SJCRH30 (cell line): ENCODE measurements at regions not wholly inside any gene's neighbourhood (a gene's known extent, or its start where the extent isn't known, plus 50 kb on each side); places are given as distances from the start of the nearest gene placed in this dataset.
"Not testable (repeated sequence)": the region's sequence is repeated elsewhere in the genome, so short reads cannot be mapped to it uniquely, and the experiment has no call there.

Experiments
- DNase-seq, 2 experiments: peaks; one replicate each; pipeline ENCODE4 v3.0.0-alpha.2; 2015 to 2020
- H3K27ac ChIP-seq: fragments of 250-450 bp; sonication (Bioruptor Pico); 2 replicates; pipeline ENCODE4 v1.5.1; 2020; ENCODE audit warnings: mild to moderate bottlenecking, moderate library complexity
- H3K27me3 ChIP-seq: fragments of 250-450 bp; sonication (Bioruptor Pico); 2 replicates; pipeline ENCODE4 v1.5.1; 2020; ENCODE audit warnings: mild to moderate bottlenecking, moderate library complexity
- H3K36me3 ChIP-seq: fragments of 250-450 bp; sonication (Bioruptor Pico); 2 replicates; pipeline ENCODE4 v1.5.1; 2020; ENCODE audit warnings: mild to moderate bottlenecking, moderate library complexity
- H3K4me1 ChIP-seq: fragments of 250-450 bp; sonication (Bioruptor Pico); 2 replicates; pipeline ENCODE4 v1.5.1; 2020; ENCODE audit warnings: mild to moderate bottlenecking, moderate library complexity
- H3K4me3 ChIP-seq: fragments of 250-450 bp; sonication (Bioruptor Pico); 2 replicates; pipeline ENCODE4 v1.5.1; 2020; ENCODE audit warnings: mild to moderate bottlenecking, moderate library complexity
- H3K9me3 ChIP-seq: fragments of 250-450 bp; sonication (Bioruptor Pico); replicated peaks from 2 replicates; pipeline ENCODE4 v1.5.1; 2020; ENCODE audit warnings: mild to moderate bottlenecking, moderate library complexity

DNA sequence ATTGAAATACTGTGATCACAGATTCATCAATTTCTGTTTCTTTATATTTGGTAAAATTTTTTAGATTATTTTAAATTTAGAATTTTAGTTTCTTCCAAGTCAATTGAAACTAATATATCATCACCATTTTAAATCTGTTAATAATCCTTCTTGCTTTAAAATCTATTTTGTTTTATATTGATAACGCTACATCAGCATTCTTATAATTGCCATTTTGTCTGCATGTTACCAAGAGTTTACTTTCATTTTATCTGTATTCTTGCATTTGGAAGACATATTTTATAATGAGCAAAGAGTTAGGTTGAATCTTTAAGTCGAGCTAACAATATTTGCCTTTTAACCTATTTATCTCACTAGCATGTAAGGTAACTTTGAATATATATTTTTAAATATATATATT is 890.6 kb downstream of the DNAJB9 start:
- Histone ChIP-seq H3K27me3 (no peaks in the 10 kb centered on the region), H3K27ac (no peak overlapping the region), H3K4me1 (no peaks in the 10 kb centered on the region), H3K36me3 (no peaks in the 10 kb centered on the region), H3K4me3 (no peak overlapping the region), H3K9me3 (no peaks in the 10 kb centered on the region)
- no peak for DNase-seq

DNA sequence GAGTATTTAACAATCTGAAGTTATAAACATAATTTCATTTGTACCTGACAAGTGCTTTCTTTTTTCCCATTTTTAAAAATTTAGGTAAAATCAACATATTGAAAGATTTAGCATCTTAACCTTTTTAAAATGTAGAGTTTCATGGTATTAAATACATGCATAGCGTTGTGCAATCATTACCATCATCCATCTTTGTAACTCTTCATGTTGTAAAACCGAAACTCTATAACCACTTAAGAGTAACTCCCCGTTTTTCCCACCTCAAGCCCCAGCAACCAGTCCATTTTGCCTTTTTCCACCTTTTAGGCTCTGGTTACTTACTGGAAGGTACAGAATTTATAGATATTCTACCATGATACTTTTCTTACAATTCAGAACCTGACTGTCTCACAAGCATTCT is 892.5 kb downstream of the DNAJB9 start:
- DNase-seq = no peak
- Histone ChIP-seq H3K27ac (no peak overlapping the region), H3K9me3 (no peaks in the 10 kb centered on the region), H3K4me1 (no peaks in the 10 kb centered on the region), H3K4me3 (no peak overlapping the region), H3K27me3 (no peaks in the 10 kb centered on the region), H3K36me3 (no peaks in the 10 kb centered on the region)

GRCh38 chr7:109467729-109468128 is 898.1 kb downstream of the DNAJB9 start:
- H3K4me3 ChIP-seq, H3K36me3 ChIP-seq, H3K27me3 ChIP-seq, DNase-seq, H3K27ac ChIP-seq, H3K9me3 ChIP-seq, H3K4me1 ChIP-seq: not testable (repeated sequence)

- Histone ChIP-seq H3K4me3 (no peak overlapping the region), H3K36me3 (no peaks in the 10 kb centered on the region), H3K4me1 (no peaks in the 10 kb centered on the region), H3K9me3 (no peaks in the 10 kb centered on the region), H3K27ac (no peak overlapping the region), H3K27me3 (no peaks in the 10 kb centered on the region)
- no peak for DNase-seq
Measured at GRCh38 chr7:109473172-109473571, 903.5 kb downstream of the DNAJB9 start.

DNA sequence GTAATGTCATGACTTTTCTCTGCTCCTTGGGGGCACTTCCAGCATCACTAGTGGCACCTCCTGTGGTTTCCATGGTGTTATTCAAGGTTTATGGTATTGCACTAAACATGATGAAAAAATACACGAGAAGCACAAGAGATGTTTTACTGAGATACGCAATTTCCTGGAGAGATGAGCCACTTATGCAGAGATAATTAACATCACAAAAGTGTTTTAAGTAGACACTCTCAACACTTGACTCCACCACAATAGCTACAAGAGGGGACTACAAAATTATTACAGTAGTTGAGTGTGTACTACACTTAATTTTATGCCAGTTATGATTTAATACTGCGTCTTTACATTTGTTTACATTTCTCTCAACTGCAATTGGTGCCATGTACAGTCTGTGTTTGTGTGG is 906.7 kb downstream of the DNAJB9 start:
- no peak overlapping the region for H3K27ac ChIP-seq
- no peak for DNase-seq
- no peaks in the 10 kb centered on the region for H3K36me3 ChIP-seq
- H3K4me1 ChIP-seq = no peaks in the 10 kb centered on the region
- H3K9me3 ChIP-seq = no peaks in the 10 kb centered on the region
- no peaks in the 10 kb centered on the region for H3K27me3 ChIP-seq
- no peak overlapping the region for H3K4me3 ChIP-seq

DNA sequence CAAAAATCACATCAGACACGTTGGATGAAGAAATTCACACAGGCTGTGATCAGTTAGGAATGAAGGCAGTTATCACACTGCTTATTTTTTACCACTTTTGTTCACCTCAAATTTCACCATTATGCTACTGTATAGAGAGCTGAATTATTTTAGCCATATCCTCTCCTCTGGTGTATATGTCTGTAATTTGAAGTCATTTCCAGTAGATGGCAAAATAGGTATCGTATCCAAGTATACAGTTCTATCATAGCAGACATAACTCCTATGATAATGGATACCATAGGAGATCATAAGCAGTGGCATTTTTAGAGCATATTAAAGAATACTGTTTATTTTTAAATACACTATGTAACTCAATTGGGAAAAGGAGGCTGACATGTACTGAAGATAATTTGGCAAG is 909.7 kb downstream of the DNAJB9 start:
- Histone ChIP-seq H3K27me3 (no peaks in the 10 kb centered on the region), H3K9me3 (no peaks in the 10 kb centered on the region), H3K4me3 (no peak overlapping the region), H3K36me3 (no peaks in the 10 kb centered on the region), H3K4me1 (no peaks in the 10 kb centered on the region), H3K27ac (no peak overlapping the region)
- peak in 1 of 2 experiments; percentile 9 for DNase-seq

DNA sequence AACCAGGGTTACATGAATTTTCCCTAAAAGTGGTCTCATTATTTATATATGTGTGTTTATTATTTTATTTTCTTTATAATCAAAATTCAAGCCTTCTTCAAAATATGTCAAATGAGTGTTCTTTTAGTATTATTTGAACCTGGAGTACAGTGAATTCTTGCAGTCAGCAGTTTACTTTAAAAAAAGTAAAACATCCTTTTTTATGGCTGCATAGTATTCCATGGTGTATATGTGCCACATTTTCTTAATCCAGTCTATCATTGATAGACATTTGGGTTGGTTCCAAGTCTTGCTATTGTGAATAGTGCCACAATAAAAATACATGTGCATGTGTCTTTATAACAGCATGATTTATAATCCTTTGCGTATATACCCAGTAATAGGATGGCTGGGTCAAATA is 920.9 kb downstream of the DNAJB9 start:
- not testable (repeated sequence) for DNase-seq, H3K27me3 ChIP-seq, H3K4me1 ChIP-seq, H3K9me3 ChIP-seq, H3K27ac ChIP-seq, H3K36me3 ChIP-seq, H3K4me3 ChIP-seq

- H3K4me3 ChIP-seq = no peak overlapping the region
- no peaks in the 10 kb centered on the region for H3K9me3 ChIP-seq
- no peaks in the 10 kb centered on the region for H3K27me3 ChIP-seq
- DNase-seq = no peak
- H3K27ac ChIP-seq = no peak overlapping the region
- no peaks in the 10 kb centered on the region for H3K4me1 ChIP-seq
- H3K36me3 ChIP-seq = no peaks in the 10 kb centered on the region
Measured at GRCh38 chr7:109497053-109497452, 927.4 kb downstream of the DNAJB9 start.

DNA sequence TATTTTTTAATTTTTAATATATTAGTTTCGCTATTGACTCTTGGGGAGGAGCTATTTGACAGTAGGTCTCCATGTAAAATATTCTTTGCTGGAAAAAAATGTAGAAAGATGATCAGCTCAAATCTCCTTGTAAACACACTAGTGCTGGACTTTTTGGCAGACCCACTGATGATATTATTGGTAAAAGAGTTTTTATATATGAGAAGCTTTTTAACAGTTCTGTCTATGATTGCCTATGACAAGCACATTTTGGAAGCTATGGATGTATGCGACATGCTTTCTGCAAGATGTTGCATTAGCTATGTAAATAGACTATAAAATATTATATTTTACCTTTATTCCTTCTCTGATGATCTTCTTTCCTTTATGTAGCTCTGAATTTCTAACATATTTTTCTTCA is 928.5 kb downstream of the DNAJB9 start:
- H3K4me3 ChIP-seq = no peak overlapping the region
- no peak overlapping the region for H3K27ac ChIP-seq
- no peaks in the 10 kb centered on the region for H3K27me3 ChIP-seq
- H3K9me3 ChIP-seq = no peaks in the 10 kb centered on the region
- no peaks in the 10 kb centered on the region for H3K4me1 ChIP-seq
- DNase-seq = no peak
- no peaks in the 10 kb centered on the region for H3K36me3 ChIP-seq

- no peaks in the 10 kb centered on the region for H3K27me3 ChIP-seq
- H3K36me3 ChIP-seq = no peaks in the 10 kb centered on the region
- no peak overlapping the region for H3K4me3 ChIP-seq
- DNase-seq = no peak
- H3K27ac ChIP-seq = no peak overlapping the region
- no peaks in the 10 kb centered on the region for H3K9me3 ChIP-seq
- H3K4me1 ChIP-seq = no peaks in the 10 kb centered on the region
Measured at GRCh38 chr7:109503421-109503820, 933.7 kb downstream of the DNAJB9 start.

GRCh38 chr7:109522585-109522984 is 952.9 kb downstream of the DNAJB9 start:
- Histone ChIP-seq H3K36me3 (no peaks in the 10 kb centered on the region), H3K9me3 (no peaks in the 10 kb centered on the region), H3K27ac (no peak overlapping the region), H3K4me1 (no peaks in the 10 kb centered on the region), H3K4me3 (no peak overlapping the region), H3K27me3 (no peaks in the 10 kb centered on the region)
- DNase-seq = no peak

DNA sequence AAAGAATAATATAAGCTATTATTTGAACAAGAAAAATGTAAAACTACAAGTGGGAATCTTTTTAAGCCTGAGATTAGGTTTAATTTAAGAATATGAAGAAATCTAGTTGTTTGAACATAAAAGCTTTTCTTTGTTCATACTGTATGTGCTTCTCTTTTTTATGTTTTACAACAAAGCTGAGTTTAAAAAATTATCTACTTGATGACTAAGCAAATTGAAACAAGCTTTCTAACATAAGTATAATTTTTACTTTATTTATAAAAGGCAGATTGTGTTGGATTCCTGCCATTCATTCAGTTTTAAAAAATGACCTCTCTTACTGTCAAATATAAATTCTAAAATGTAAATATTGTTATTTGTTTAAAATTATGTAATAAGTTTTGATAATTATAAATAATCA is 958.2 kb downstream of the DNAJB9 start:
- Histone ChIP-seq H3K9me3 (no peaks in the 10 kb centered on the region), H3K4me1 (no peaks in the 10 kb centered on the region), H3K27ac (no peak overlapping the region), H3K36me3 (no peaks in the 10 kb centered on the region), H3K27me3 (no peaks in the 10 kb centered on the region), H3K4me3 (no peak overlapping the region)
- DNase-seq = no peak

DNA sequence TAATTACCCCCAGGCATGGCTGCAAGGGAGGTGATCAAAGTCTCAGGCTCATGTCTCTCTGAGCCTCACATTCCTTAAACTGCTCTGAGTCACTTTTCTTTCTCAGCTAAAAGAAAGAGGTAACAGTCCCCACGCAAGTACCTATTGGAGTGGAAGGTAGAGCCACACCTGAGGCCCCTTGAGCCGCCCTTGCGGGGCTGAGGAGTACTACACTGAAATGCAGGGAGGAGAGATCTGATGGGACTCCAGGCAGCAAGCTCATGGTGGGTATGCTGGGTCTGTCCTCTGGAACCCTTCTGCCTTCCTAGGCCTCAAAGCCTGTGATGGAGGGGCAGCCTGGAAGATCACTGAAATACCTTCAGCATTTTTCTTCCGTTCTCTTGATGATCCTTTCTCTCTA is 960.0 kb downstream of the DNAJB9 start:
- DNase-seq = no peak
- Histone ChIP-seq H3K36me3 (no peaks in the 10 kb centered on the region), H3K4me1 (no peaks in the 10 kb centered on the region), H3K27ac (no peak overlapping the region), H3K27me3 (no peaks in the 10 kb centered on the region), H3K4me3 (no peak overlapping the region), H3K9me3 (no peaks in the 10 kb centered on the region)

DNA sequence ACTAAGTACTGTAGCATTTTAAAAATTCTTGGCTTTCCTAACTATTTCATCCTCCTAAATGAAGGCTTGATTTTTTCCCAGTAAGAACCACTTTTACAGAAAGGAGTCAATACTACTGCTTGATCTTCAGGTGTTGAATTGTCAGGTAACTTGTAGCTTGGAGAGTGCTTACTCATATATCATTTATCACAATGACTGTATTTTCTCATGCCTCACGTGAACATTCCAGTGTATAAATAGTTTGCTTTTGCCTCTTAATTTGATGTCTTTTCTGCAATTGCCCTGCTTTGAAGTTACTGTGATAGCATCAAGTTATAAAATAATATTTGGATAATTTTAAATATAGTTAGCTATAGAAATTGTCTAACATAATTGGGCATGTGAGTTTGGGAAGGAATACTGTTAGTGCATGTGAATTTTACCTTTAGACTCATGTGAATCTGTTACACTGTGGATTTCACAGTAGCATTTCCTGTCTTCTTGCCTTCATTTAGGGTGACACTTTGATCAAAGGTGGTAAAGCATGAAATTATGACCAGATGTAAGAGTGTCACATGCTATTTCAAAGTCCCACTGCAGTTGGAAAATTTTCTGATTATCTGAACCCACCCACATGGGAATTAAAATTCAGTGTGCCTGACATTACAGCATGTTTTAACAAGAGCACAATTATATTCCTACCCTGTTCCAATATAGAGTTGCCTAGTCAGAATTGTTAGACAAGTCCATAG is 962.8 kb downstream of the DNAJB9 start:
- Histone ChIP-seq H3K9me3 (no peaks in the 10 kb centered on the region), H3K36me3 (no peaks in the 10 kb centered on the region), H3K27me3 (no peaks in the 10 kb centered on the region), H3K4me3 (no peak overlapping the region), H3K27ac (no peak overlapping the region), H3K4me1 (no peaks in the 10 kb centered on the region)
- no peak for DNase-seq

DNA sequence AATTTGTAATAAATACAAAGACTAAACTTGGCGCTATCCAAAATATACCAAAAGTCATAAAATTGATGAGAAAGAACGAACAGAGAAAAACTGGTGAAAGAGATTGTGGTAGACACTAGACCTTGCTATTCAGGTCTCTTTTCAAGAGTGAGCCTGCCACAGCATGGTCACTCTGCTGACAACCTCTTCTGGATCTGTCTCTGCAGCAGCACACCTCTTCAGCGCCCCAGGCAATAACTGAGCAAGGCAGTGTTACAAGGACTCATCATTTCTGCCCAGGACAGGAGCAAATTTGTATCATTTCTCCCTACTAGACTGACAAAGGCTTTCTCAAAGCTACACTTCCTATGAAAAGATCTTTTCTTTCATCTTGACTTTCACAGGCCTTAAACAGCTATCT is 976.0 kb downstream of the DNAJB9 start:
- no peaks in the 10 kb centered on the region for H3K36me3 ChIP-seq
- no peak overlapping the region for H3K27ac ChIP-seq
- no peak overlapping the region for H3K4me3 ChIP-seq
- no peaks in the 10 kb centered on the region for H3K27me3 ChIP-seq
- H3K4me1 ChIP-seq = no peaks in the 10 kb centered on the region
- H3K9me3 ChIP-seq = no peaks in the 10 kb centered on the region
- no peak for DNase-seq

DNA sequence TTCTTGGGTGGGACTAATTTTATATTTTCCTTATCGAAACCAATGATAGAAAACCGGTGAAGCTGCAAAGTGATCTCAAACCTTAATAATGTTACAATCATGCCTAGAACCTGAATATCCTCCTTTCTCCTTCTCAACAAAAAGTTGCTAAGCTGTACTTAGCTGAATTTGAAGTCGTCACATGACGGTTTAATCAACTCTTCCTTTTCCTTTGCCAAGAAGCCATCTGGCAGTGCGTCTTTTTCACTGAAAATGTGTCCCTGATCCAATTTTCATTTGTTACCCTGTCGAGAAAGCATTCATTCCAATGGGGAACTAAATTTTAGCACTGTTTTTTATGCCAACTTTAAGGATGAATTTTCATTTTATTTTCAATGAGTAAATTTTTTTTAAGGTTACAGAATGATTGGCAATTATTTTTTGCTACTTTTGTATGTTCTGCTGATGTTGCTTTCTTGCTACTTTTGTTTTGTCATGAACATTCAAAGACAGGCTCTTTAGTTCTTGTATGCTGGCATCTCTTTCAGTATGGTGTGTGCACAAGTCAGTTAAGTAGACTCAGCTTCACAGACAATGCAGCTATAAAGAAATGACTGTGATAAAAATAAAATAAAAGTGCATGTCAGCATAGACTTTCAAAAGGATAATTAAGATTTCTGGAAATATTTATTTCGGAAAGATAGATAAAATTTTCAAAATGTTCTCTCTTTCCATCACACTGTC is 980.0 kb downstream of the DNAJB9 start:
- H3K27ac ChIP-seq = no peak overlapping the region
- no peak for DNase-seq
- no peak overlapping the region for H3K4me3 ChIP-seq
- H3K9me3 ChIP-seq = no peaks in the 10 kb centered on the region
- no peaks in the 10 kb centered on the region for H3K36me3 ChIP-seq
- no peaks in the 10 kb centered on the region for H3K27me3 ChIP-seq
- no peaks in the 10 kb centered on the region for H3K4me1 ChIP-seq
